H7 (cell line): ENCODE measurements at regions not wholly inside any gene's neighbourhood (a gene's known extent, or its start where the extent isn't known, plus 50 kb on each side); places are given as distances from the start of the nearest gene placed in this dataset.
"Not testable (repeated sequence)": the region's sequence is repeated elsewhere in the genome, so short reads cannot be mapped to it uniquely, and the experiment has no call there.

Source experiments
- DNase-seq: peaks from one replicate; pipeline ENCODE4 v3.0.0; 2012
- H3K27me3 ChIP-seq: 2 replicates; pipeline ENCODE4 v1.6.0; 2011; ENCODE audit warnings: mild to moderate bottlenecking, low read length; ENCODE audit not compliant: control insufficient read depth, insufficient read depth
- H3K36me3 ChIP-seq: replicated peaks from 2 replicates; pipeline ENCODE4 v1.5.1; 2011; ENCODE audit warnings: low read length; ENCODE audit not compliant: control insufficient read depth, insufficient read depth
- H3K4me3 ChIP-seq: 2 replicates; pipeline ENCODE4 v1.5.1; 2011; ENCODE audit warnings: low read depth, mild to moderate bottlenecking, control low read depth, low read length, moderate library complexity; ENCODE audit not compliant: insufficient read depth

GRCh38 chr14:22500525-22500924, 88.5 kb downstream of the DAD1 start:
- H3K27me3 ChIP-seq, result no peaks in the 10 kb centered on the region
- H3K4me3 ChIP-seq, result no peak overlapping the region
- DNase-seq, result no peak
- H3K36me3 ChIP-seq, result no peaks in the 10 kb centered on the region

DNA sequence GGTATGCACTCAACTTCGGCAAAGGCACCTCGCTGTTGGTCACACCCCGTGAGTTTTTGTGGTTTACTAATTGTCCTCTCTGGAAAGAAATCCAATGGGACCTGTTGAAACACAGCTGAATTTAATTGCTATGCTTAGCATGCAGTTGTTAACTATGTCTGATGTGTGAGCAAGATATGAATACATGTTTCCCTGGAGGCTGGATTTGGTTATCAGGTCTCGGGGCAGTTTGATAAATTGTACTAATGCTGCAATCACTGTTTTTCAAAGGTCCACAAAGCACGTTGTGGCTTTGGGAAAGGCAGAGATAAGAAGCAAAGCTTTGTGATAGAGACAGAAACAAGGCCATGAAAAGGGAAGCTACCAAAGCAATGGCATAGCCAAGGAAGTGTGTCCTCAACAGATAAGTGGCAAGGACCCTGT, 91.3 kb downstream of the DAD1 start:
- Histone ChIP-seq H3K27me3 (no peaks in the 10 kb centered on the region), H3K4me3 (no peak overlapping the region), H3K36me3 (no peaks in the 10 kb centered on the region)
- DNase-seq, result no peak

DNA sequence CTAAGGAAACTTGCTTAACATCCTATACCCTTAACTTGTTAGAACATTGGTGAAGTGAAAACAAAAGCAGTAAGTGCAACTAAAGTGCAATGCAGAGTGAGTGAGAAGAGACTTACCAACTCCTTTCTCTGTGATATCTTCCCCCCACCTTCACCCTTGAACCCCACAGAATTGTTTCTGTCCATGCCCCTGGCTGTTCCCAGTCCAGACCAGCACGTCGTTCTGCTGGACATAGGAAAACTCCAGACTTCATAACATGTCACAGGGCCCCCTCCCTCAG, 91.9 kb downstream of the DAD1 start:
- no peak for DNase-seq
- Histone ChIP-seq H3K27me3 (no peaks in the 10 kb centered on the region), H3K4me3 (no peak overlapping the region), H3K36me3 (no peaks in the 10 kb centered on the region)

DNA sequence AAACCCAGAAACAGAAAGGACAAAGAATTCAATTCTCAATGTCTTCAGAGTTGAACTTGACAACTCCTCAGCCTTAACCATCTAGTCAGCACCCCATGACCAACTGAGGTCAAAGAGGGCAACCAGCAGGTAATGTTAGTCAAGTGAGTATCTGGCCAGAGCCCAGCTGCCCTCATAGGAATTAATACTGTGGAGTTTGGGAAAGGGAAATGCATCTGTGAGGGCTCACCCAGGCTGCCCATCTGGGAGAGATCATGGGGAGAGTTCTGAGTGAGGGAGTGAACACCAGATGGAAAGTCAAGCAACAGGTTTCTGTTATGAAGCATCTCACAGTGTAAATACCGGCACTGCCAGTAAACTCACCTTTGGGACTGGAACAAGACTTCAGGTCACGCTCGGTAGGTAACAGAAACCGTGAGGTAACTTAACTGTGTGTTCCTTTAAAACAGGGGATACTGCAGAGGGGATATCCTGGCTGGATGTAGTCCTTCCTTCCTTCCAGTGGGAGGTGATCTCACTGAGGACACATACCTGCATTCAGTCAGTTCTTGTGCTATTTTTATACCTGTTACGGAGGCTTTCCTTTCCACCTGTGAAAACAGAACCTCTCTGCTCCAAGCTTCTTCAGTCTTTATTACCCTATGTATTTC, 94.4 kb downstream of the DAD1 start:
- Histone ChIP-seq H3K4me3 (no peak overlapping the region), H3K27me3 (no peaks in the 10 kb centered on the region), H3K36me3 (no peaks in the 10 kb centered on the region)
- DNase-seq, result peak; percentile 64

- Histone ChIP-seq H3K4me3 (no peak overlapping the region), H3K36me3 (no peaks in the 10 kb centered on the region), H3K27me3 (no peaks in the 10 kb centered on the region)
- no peak for DNase-seq
Measured at GRCh38 chr14:22493753-22494152, 95.3 kb downstream of the DAD1 start.

- no peak for DNase-seq
- Histone ChIP-seq H3K27me3 (no peaks in the 10 kb centered on the region), H3K36me3 (no peaks in the 10 kb centered on the region), H3K4me3 (no peak overlapping the region)
Measured at GRCh38 chr14:22492622-22493542, 96.1 kb downstream of the DAD1 start.

GRCh38 chr14:22491683-22492621, 97.1 kb downstream of the DAD1 start:
- no peak for DNase-seq
- no peaks in the 10 kb centered on the region for H3K27me3 ChIP-seq
- no peaks in the 10 kb centered on the region for H3K36me3 ChIP-seq
- no peak overlapping the region for H3K4me3 ChIP-seq

GRCh38 chr14:22491053-22491452, 98.0 kb downstream of the DAD1 start:
- H3K4me3 ChIP-seq, DNase-seq, H3K36me3 ChIP-seq, H3K27me3 ChIP-seq: not testable (repeated sequence)

DNA sequence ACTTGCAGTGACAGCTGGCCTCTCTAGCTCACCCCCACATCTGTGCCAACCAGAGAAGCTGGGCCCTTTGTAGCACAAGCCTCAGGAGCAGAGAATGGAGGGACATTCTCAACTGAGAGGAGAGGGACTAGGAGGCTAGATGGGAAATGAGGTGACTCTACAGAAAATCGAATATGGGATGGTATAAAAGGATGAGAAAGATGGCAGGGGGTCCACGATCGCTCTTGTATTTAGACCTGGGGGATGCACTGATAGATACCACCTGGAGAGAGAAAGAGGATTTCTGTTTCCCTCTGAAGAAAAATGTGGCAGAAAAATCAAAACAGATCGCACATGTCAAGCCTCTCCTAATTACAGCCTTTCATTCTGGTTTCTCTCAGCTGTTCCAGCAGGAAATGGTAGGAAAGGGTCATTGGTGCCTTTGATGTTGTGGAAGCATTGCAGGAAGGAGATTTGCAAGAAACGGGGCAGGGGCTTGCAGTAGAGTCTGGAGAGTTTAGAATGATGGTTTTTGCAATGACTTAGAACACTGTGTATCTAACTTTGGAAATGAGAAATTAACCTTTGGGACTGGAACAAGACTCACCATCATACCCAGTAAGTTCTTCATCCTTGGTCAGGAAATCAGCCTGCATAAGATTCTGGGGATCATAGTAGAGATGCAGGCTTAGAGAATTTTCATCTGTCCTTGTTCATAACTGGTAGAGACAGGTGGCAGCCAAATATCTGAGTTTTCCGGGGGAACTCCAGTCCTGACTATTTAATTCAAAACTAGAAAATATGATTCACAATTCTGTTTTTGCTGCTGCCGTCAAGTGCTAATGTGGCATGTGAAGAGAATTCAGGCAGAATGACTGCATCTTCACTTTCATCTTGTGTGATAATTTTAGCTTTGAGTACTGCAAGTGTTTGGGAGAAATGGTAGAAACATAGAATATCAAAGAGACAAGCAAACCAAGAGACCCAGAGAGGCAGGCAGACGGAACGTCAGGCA, 98.8 kb downstream of the DAD1 start:
- H3K4me3 ChIP-seq, result no peak overlapping the region

GRCh38 chr14:22489244-22489545, 99.8 kb downstream of the DAD1 start:
- Histone ChIP-seq H3K27me3 (no peaks in the 10 kb centered on the region), H3K36me3 (no peaks in the 10 kb centered on the region), H3K4me3 (no peak overlapping the region)
- no peak for DNase-seq

More for the DNA sequence above, 98.8 kb downstream of the DAD1 start:
- DNase-seq, result no peak
- no peaks in the 10 kb centered on the region for H3K27me3 ChIP-seq
- no peaks in the 10 kb centered on the region for H3K36me3 ChIP-seq

DNA sequence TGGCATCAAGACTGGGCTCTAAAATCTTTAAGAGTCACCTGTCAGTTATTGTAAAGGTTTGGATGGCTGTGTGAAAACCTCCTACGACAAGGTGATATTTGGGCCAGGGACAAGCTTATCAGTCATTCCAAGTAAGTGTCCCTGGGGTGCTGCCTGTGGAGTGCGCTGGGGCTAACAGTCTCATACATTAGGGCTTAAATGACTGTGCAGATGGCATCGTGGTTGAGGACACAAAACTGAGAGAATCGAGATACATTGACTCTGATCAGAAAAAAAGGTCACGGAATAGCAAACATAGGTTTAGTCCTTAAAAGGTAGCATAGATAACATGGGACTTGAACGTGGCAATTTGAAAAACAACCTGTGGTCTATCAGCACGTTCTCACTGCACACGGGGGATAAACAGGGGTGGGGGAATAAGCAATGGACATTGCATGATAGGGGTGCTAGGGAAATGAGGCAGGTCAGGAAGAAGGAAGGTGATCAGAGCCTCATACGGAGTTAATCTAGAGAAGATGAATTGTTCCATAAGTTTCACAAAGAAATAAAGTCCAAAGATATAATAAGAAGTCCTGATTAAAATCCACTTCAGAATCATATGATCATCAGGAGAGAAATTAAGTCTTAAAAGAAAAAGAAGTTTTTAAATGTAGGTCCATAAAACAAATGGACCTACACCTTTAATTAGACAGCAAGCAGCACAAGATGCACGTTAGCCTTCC, 100.3 kb downstream of the DAD1 start:
- DNase-seq, result no peak
- H3K4me3 ChIP-seq, result no peak overlapping the region
- no peaks in the 10 kb centered on the region for H3K27me3 ChIP-seq
- no peaks in the 10 kb centered on the region for H3K36me3 ChIP-seq

DNA sequence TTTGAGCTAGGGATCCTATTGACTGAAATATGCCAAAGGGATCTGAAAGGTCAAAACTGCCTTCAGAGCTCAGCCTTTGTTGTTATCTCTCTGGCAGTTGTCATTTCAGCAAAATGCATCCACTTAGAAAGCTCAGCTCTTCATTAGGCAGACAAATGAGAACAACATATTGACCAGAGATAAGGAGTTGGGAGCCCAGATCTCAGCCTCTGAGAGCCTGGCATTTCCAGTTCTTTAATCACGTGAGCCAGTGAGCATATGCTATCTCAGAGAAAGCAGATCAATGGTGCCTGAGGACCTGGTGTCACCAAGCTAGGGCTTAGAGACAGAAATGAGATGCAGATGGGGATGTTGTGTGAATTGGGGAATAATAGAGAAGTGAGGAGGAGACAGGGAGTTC, 101.1 kb downstream of the DAD1 start:
- no peak overlapping the region for H3K4me3 ChIP-seq
- DNase-seq, result no peak
- H3K36me3 ChIP-seq, result no peaks in the 10 kb centered on the region
- no peaks in the 10 kb centered on the region for H3K27me3 ChIP-seq

DNA sequence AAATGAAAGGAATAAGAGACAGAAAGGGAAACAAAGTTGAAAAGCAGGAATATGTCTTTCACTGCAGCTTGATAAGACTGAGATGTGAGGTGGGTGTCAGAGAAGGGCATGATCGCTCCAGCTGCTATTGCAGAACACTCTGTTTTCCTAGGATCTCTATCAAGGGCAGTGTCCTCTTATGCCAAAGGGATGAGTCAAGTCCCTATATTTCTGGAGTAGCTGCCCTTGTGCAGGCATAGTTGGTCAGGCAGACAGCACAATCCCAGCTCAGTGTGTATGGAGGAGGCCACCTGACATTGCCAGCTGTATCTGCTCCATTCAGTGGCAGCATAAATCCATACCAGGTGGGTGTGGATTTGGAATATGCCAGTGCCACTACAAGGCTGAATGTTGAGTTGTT, 101.6 kb downstream of the DAD1 start:
- no peaks in the 10 kb centered on the region for H3K27me3 ChIP-seq
- DNase-seq, result no peak
- no peak overlapping the region for H3K4me3 ChIP-seq
- no peaks in the 10 kb centered on the region for H3K36me3 ChIP-seq
